ENCODE measurements at regions not wholly inside any gene's neighbourhood (a gene's known extent, or its start where the extent isn't known, plus 50 kb on each side); places are given as distances from the start of the nearest gene placed in this dataset.
"Not testable (repeated sequence)": the region's sequence is repeated elsewhere in the genome, so short reads cannot be mapped to it uniquely, and the experiment has no call there.

- no peak overlapping the region for H3K4me3 ChIP-seq (ENCODE audit: low read depth, low read length)
- no peak for TF ChIP-seq CTCF (IDR thresholded peaks at IDR 0.05; ENCODE audit: borderline replicate concordance, insufficient read depth, low read depth, low read length)
Measured at GRCh38 chr13:86585835-86586234, 786.6 kb upstream of the SLITRK6 start.

GRCh38 chr13:86591862-86592261 lies 792.6 kb upstream of the SLITRK6 start:
- TF ChIP-seq CTCF (IDR thresholded peaks at IDR 0.05; ENCODE audit: borderline replicate concordance, insufficient read depth, low read depth, low read length) = no peak
- H3K4me3 ChIP-seq (ENCODE audit: low read depth, low read length) = no peak overlapping the region

GRCh38 chr13:86601351-86601750 lies 802.1 kb upstream of the SLITRK6 start:
- no peak for TF ChIP-seq CTCF (IDR thresholded peaks at IDR 0.05; ENCODE audit: borderline replicate concordance, insufficient read depth, low read depth, low read length)
- H3K4me3 ChIP-seq (ENCODE audit: low read depth, low read length) = no peak overlapping the region

GRCh38 chr13:86606264-86606663 lies 807.0 kb upstream of the SLITRK6 start:
- H3K4me3 ChIP-seq (ENCODE audit: low read depth, low read length) = no peak overlapping the region
- TF ChIP-seq CTCF (IDR thresholded peaks at IDR 0.05; ENCODE audit: borderline replicate concordance, insufficient read depth, low read depth, low read length) = no peak

GRCh38 chr13:86608701-86609100 lies 809.5 kb upstream of the SLITRK6 start:
- H3K4me3 ChIP-seq (ENCODE audit: low read depth, low read length) = no peak overlapping the region
- no peak for TF ChIP-seq CTCF (IDR thresholded peaks at IDR 0.05; ENCODE audit: borderline replicate concordance, insufficient read depth, low read depth, low read length)

- TF ChIP-seq CTCF (IDR thresholded peaks at IDR 0.05; ENCODE audit: borderline replicate concordance, insufficient read depth, low read depth, low read length) = no peak
- H3K4me3 ChIP-seq (ENCODE audit: low read depth, low read length) = no peak overlapping the region
Measured at GRCh38 chr13:86633346-86633745, 834.1 kb upstream of the SLITRK6 start.

- not testable (repeated sequence) for H3K4me3 ChIP-seq (ENCODE audit: low read depth, low read length)
Measured at GRCh38 chr13:86651171-86651570, 852.0 kb upstream of the SLITRK6 start.

- TF ChIP-seq CTCF (IDR thresholded peaks at IDR 0.05; ENCODE audit: borderline replicate concordance, insufficient read depth, low read depth, low read length) = no peak
Measured at GRCh38 chr13:86653009-86653408, 853.8 kb upstream of the SLITRK6 start.

More at GRCh38 chr13:86653009-86653408, 853.8 kb upstream of the SLITRK6 start:
- no peak overlapping the region for H3K4me3 ChIP-seq (ENCODE audit: low read depth, low read length)
